HG02763 (cell line): ENCODE measurements at regions not wholly inside any gene's neighbourhood (a gene's known extent, or its start where the extent isn't known, plus 50 kb on each side); places are given as distances from the start of the nearest gene placed in this dataset.
"Not testable (repeated sequence)": the region's sequence is repeated elsewhere in the genome, so short reads cannot be mapped to it uniquely, and the experiment has no call there.

Experiments
- ATAC-seq: cut with Tn5 transposase; IDR thresholded peaks from one replicate; pipeline ENCODE4 v1.9.1; 2021; ENCODE audit warnings: mild to moderate bottlenecking, moderate library complexity; ENCODE audit not compliant: unreplicated experiment

- no peak for ATAC-seq
Measured at GRCh38 chr3:66836363-66837152, 161.5 kb upstream of the KBTBD8 start.

GRCh38 chr3:66838704-66839103, 159.4 kb upstream of the KBTBD8 start:
- ATAC-seq = no peak

GRCh38 chr3:66839508-66839907, 158.6 kb upstream of the KBTBD8 start:
- no peak for ATAC-seq

GRCh38 chr3:66842761-66843464, 155.2 kb upstream of the KBTBD8 start:
- ATAC-seq = not testable (repeated sequence)

- ATAC-seq = no peak
Measured at GRCh38 chr3:66851894-66852613, 146.1 kb upstream of the KBTBD8 start.

- ATAC-seq = no peak
Measured at GRCh38 chr3:66854601-66855151, 143.4 kb upstream of the KBTBD8 start.

GRCh38 chr3:66856533-66856932, 141.6 kb upstream of the KBTBD8 start:
- ATAC-seq = no peak

GRCh38 chr3:66858656-66859381, 139.3 kb upstream of the KBTBD8 start:
- no peak for ATAC-seq

- ATAC-seq = no peak
Measured at GRCh38 chr3:66860771-66861170, 137.3 kb upstream of the KBTBD8 start.

GRCh38 chr3:66863205-66864111, 134.6 kb upstream of the KBTBD8 start:
- ATAC-seq = no peak

GRCh38 chr3:66884659-66885058, 113.4 kb upstream of the KBTBD8 start:
- no peak for ATAC-seq

- ATAC-seq = no peak
Measured at GRCh38 chr3:66885326-66886000, 112.6 kb upstream of the KBTBD8 start.

- no peak for ATAC-seq
Measured at GRCh38 chr3:66889750-66890494, 108.2 kb upstream of the KBTBD8 start.

- no peak for ATAC-seq
Measured at GRCh38 chr3:66898155-66898554, 100.0 kb upstream of the KBTBD8 start.

- ATAC-seq = no peak
Measured at GRCh38 chr3:66904336-66904735, 93.8 kb upstream of the KBTBD8 start.

GRCh38 chr3:66904831-66905493, 93.1 kb upstream of the KBTBD8 start:
- no peak for ATAC-seq

GRCh38 chr3:66907136-66907535, 91.0 kb upstream of the KBTBD8 start:
- ATAC-seq = no peak
